OCI-LY1 (cell line): ENCODE measurements at regions not wholly inside any gene's neighbourhood (a gene's known extent, or its start where the extent isn't known, plus 50 kb on each side); places are given as distances from the start of the nearest gene placed in this dataset.

Source experiments
- EZH2 ChIP-seq: fragments of 200-600 bp; sonication (generic), shearing (Covaris generic); IDR thresholded peaks from 2 replicates; pipeline ENCODE4 v1.8.0; 2017; ENCODE audit warnings: borderline replicate concordance, mixed run types, mild to moderate bottlenecking, antibody characterized with exemption, low read length, moderate library complexity, mixed read lengths
- TF ChIP-seq, protein P1 (sequence below): fragments of 200-600 bp; sonication (generic), shearing (Covaris generic); IDR thresholded peaks from 2 replicates; pipeline ENCODE4 v1.5.1; 2017; ENCODE audit warnings: mild to moderate bottlenecking, antibody characterized with exemption, low read length, moderate library complexity, mixed read lengths

DNA sequence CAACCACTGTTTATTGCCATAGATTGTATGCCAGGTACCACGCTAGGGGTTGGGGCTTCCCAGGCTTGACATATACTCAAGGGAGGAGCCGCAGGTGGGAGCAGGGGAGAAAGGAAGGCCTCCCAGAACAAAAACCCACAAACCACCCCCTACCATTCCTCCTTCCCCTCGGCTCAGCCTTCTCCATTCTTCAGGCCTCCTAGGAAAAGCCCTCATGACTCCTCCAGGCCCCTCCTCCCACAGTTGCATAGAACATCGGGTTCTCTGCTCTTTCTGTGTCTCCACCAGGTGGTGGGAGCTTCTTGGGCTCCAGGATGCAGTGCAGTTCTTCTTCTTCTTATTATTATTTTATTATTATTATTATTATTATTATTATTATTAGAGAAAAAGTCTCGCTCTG lies 80.3 kb downstream of the ZFP36L2 start:
- TF ChIP-seq, protein P1, sequence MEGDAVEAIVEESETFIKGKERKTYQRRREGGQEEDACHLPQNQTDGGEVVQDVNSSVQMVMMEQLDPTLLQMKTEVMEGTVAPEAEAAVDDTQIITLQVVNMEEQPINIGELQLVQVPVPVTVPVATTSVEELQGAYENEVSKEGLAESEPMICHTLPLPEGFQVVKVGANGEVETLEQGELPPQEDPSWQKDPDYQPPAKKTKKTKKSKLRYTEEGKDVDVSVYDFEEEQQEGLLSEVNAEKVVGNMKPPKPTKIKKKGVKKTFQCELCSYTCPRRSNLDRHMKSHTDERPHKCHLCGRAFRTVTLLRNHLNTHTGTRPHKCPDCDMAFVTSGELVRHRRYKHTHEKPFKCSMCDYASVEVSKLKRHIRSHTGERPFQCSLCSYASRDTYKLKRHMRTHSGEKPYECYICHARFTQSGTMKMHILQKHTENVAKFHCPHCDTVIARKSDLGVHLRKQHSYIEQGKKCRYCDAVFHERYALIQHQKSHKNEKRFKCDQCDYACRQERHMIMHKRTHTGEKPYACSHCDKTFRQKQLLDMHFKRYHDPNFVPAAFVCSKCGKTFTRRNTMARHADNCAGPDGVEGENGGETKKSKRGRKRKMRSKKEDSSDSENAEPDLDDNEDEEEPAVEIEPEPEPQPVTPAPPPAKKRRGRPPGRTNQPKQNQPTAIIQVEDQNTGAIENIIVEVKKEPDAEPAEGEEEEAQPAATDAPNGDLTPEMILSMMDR, result no peak
- no peak for TF ChIP-seq EZH2
